MM.1S (cell line): ENCODE measurements at regions not wholly inside any gene's neighbourhood (a gene's known extent, or its start where the extent isn't known, plus 50 kb on each side); places are given as distances from the start of the nearest gene placed in this dataset.

Experiments used
- EZH2 ChIP-seq: fragments of 300-600 bp; sonication (generic); optimal IDR thresholded peaks from 2 replicates; pipeline ENCODE3; 2017; ENCODE audit warnings: low read depth, mild to moderate bottlenecking, antibody characterized with exemption, low read length, mixed read lengths
- TF ChIP-seq, protein P1 (sequence below): fragments of 300-600 bp; sonication (generic); IDR thresholded peaks from 2 replicates; pipeline ENCODE4 v1.5.1; 2016; ENCODE audit warnings: antibody characterized with exemption, low read length, mixed read lengths

DNA sequence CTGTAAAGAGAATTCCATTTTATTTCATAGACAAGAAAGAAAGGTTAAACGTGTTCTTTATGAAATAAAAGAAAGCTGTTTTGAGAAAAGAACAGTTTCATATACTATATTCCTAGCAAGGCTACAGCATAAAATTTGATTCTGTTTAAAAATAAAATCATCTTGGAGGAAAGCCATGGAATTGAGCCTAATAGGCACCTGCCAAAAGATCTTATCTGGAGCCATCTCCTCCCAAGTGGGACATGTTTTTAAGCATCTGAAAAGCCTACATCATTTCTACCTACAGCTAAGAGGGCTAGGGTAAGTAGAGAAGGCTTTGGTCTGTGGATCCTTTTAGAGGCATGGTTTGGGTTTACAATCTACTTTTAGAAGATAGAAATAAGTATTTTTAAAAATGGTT, 89.3 kb downstream of the GAS1 start:
- TF ChIP-seq, protein P1, sequence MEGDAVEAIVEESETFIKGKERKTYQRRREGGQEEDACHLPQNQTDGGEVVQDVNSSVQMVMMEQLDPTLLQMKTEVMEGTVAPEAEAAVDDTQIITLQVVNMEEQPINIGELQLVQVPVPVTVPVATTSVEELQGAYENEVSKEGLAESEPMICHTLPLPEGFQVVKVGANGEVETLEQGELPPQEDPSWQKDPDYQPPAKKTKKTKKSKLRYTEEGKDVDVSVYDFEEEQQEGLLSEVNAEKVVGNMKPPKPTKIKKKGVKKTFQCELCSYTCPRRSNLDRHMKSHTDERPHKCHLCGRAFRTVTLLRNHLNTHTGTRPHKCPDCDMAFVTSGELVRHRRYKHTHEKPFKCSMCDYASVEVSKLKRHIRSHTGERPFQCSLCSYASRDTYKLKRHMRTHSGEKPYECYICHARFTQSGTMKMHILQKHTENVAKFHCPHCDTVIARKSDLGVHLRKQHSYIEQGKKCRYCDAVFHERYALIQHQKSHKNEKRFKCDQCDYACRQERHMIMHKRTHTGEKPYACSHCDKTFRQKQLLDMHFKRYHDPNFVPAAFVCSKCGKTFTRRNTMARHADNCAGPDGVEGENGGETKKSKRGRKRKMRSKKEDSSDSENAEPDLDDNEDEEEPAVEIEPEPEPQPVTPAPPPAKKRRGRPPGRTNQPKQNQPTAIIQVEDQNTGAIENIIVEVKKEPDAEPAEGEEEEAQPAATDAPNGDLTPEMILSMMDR: no peak
- TF ChIP-seq EZH2: no peak
